T-helper 2 cell (primary cell): ENCODE measurements at regions not wholly inside any gene's neighbourhood (a gene's known extent, or its start where the extent isn't known, plus 50 kb on each side); places are given as distances from the start of the nearest gene placed in this dataset.
A peak's percentile ranks its signal among the peaks of the same experiment; 100 is the strongest.

ENCODE experiments used
- DNase-seq, 5 experiments: peaks; one replicate each; pipeline versions ENCODE4 v3.0.0 to v3.0.0-alpha.2; 2012 to 2022

GRCh38 chr2:7309582-7309981 is 392.4 kb downstream of the RNF144A start:
- DNase-seq, result no peak

- no peak for DNase-seq
Measured at GRCh38 chr2:7324706-7325105, 407.5 kb downstream of the RNF144A start.

- no peak for DNase-seq
Measured at GRCh38 chr2:7325186-7325585, 408.0 kb downstream of the RNF144A start.

- DNase-seq, result no peak
Measured at GRCh38 chr2:7329465-7329864, 412.3 kb downstream of the RNF144A start.

- DNase-seq, result no peak
Measured at GRCh38 chr2:7333189-7333765, 416.1 kb downstream of the RNF144A start.

GRCh38 chr2:7333960-7334493 is 416.8 kb downstream of the RNF144A start:
- no peak for DNase-seq

- DNase-seq, result no peak
Measured at GRCh38 chr2:7338961-7339360, 421.7 kb downstream of the RNF144A start.

- no peak for DNase-seq
Measured at GRCh38 chr2:7346336-7346735, 429.1 kb downstream of the RNF144A start.

- peak in 1 of 5 experiments; percentile 47 for DNase-seq
Measured at GRCh38 chr2:7348761-7349160, 431.5 kb downstream of the RNF144A start.

GRCh38 chr2:7352191-7352590 is 435.0 kb downstream of the RNF144A start:
- no peak for DNase-seq

- DNase-seq, result no peak
Measured at GRCh38 chr2:7353571-7353970, 436.4 kb downstream of the RNF144A start.

- no peak for DNase-seq
Measured at GRCh38 chr2:7355781-7356180, 438.6 kb downstream of the RNF144A start.

- DNase-seq, result no peak
Measured at GRCh38 chr2:7356909-7357584, 439.8 kb downstream of the RNF144A start.

- DNase-seq, result no peak
Measured at GRCh38 chr2:7357993-7358392, 440.8 kb downstream of the RNF144A start.

GRCh38 chr2:7358865-7359447 is 441.7 kb downstream of the RNF144A start:
- DNase-seq, result no peak

- no peak for DNase-seq
Measured at GRCh38 chr2:7363906-7364305, 446.7 kb downstream of the RNF144A start.

GRCh38 chr2:7368211-7368610 is 451.0 kb downstream of the RNF144A start:
- no peak for DNase-seq

GRCh38 chr2:7373156-7373555 is 455.9 kb downstream of the RNF144A start:
- DNase-seq, result no peak

- no peak for DNase-seq
Measured at GRCh38 chr2:7375901-7376300, 458.7 kb downstream of the RNF144A start.

GRCh38 chr2:7377916-7378569 is 460.8 kb downstream of the RNF144A start:
- DNase-seq, result no peak

- DNase-seq, result no peak
Measured at GRCh38 chr2:7378591-7378990, 461.4 kb downstream of the RNF144A start.

- DNase-seq, result no peak
Measured at GRCh38 chr2:7379799-7380198, 462.6 kb downstream of the RNF144A start.

- DNase-seq, result no peak
Measured at GRCh38 chr2:7384773-7385349, 467.6 kb downstream of the RNF144A start.
